PC-3 (cell line): ENCODE measurements at regions not wholly inside any gene's neighbourhood (a gene's known extent, or its start where the extent isn't known, plus 50 kb on each side); places are given as distances from the start of the nearest gene placed in this dataset.

Source experiments
- EZH2 ChIP-seq: fragments of 300-600 bp; sonication (generic); IDR thresholded peaks from one replicate; pipeline ENCODE4 v1.6.1; 2017; ENCODE audit warnings: antibody characterized with exemption, mild to moderate bottlenecking, low read length; ENCODE audit not compliant: unreplicated experiment
- EZH2phosphoT487 ChIP-seq: fragments of 300-600 bp; sonication (generic); IDR thresholded peaks from 2 replicates; pipeline ENCODE4 v1.6.1; 2018; ENCODE audit warnings: mild to moderate bottlenecking, antibody characterized with exemption, low read length, borderline replicate concordance
- TF ChIP-seq, protein P1 (sequence below): fragments of 300-600 bp; sonication (generic); conservative IDR thresholded peaks from 2 replicates; pipeline ENCODE4 v1.5.1; 2017; ENCODE audit warnings: antibody characterized with exemption, low read depth, mild to moderate bottlenecking, low read length

DNA sequence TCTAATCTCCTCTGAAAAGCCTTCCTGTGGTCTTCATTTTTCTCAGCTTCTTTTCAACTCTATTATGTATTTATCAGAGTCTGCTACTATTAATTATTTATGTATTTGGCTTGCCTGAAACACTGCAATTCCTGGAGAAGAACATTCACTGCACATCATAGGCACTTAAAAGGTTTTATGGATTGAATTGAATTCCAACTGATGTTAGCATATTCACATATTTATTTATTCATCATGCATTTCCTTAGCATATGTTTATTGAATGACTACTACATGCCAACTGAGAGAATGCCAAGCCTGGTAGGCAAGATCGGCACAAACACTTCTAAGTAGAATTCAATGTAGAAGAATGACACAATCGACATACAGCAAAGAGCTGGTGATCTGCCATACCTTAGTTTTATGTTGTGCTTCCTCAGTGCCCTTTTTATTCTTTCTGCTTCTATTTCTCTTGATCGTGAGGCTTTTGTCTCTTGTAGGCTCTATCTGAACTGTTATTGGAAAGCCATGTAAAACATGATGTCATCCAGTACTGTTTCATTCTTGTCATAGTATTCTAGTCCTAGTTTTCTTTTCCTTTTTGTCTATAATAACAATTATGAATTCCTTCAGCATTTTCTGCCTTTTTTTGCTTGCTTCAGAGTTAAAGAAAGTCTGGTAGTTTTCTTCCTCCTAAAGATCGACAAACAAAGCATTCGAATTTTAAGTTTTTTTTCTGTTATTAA lies 454.2 kb downstream of the TLE4 start:
- TF ChIP-seq EZH2phosphoT487, result no peak
- TF ChIP-seq, protein P1, sequence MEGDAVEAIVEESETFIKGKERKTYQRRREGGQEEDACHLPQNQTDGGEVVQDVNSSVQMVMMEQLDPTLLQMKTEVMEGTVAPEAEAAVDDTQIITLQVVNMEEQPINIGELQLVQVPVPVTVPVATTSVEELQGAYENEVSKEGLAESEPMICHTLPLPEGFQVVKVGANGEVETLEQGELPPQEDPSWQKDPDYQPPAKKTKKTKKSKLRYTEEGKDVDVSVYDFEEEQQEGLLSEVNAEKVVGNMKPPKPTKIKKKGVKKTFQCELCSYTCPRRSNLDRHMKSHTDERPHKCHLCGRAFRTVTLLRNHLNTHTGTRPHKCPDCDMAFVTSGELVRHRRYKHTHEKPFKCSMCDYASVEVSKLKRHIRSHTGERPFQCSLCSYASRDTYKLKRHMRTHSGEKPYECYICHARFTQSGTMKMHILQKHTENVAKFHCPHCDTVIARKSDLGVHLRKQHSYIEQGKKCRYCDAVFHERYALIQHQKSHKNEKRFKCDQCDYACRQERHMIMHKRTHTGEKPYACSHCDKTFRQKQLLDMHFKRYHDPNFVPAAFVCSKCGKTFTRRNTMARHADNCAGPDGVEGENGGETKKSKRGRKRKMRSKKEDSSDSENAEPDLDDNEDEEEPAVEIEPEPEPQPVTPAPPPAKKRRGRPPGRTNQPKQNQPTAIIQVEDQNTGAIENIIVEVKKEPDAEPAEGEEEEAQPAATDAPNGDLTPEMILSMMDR, result no peak
- TF ChIP-seq EZH2, result no peak
